Endodermal cell (in vitro differentiated cells): ENCODE measurements at regions not wholly inside any gene's neighbourhood (a gene's known extent, or its start where the extent isn't known, plus 50 kb on each side); places are given as distances from the start of the nearest gene placed in this dataset.
A peak's percentile ranks its signal among the peaks of the same experiment; 100 is the strongest.

Experiments used
- DNase-seq: peaks from one replicate; pipeline ENCODE4 v3.0.0-alpha.2; 2017
- H3K27ac ChIP-seq: 2 replicates; pipeline ENCODE4 v1.5.1; 2013; ENCODE audit warnings: mild to moderate bottlenecking, low read depth, low read length, moderate library complexity
- H3K27me3 ChIP-seq: 2 replicates; pipeline ENCODE4 v1.6.1; 2013; ENCODE audit warnings: mild to moderate bottlenecking, low read length, moderate library complexity; ENCODE audit not compliant: insufficient read depth, control insufficient read depth, poor library complexity, severe bottlenecking
- H3K36me3 ChIP-seq: 2 replicates; pipeline ENCODE4 v1.7.0; 2013; ENCODE audit warnings: mild to moderate bottlenecking, low read length, moderate library complexity; ENCODE audit not compliant: control insufficient read depth, insufficient read depth
- H3K4me1 ChIP-seq: one replicate; pipeline ENCODE4 v1.7.0; 2013; ENCODE audit warnings: low read length; ENCODE audit not compliant: control insufficient read depth, insufficient read depth
- H3K4me3 ChIP-seq: 2 replicates; pipeline ENCODE4 v1.5.1; 2013; ENCODE audit warnings: mild to moderate bottlenecking, low read length, moderate library complexity
- H3K9ac ChIP-seq: 2 replicates; pipeline ENCODE4 v1.6.1; 2013; ENCODE audit warnings: mild to moderate bottlenecking, low read length, moderate library complexity; ENCODE audit not compliant: poor library complexity, severe bottlenecking; ENCODE audit errors: extremely low read depth
- H3K9me3 ChIP-seq: 2 replicates; pipeline ENCODE4 v1.6.1; 2013; ENCODE audit warnings: mild to moderate bottlenecking, low read length, moderate library complexity; ENCODE audit not compliant: control insufficient read depth
- H3K27ac Mint-ChIP-seq: 2 replicates; pipeline ENCODE4 v1.8.0; 2020; ENCODE audit warnings: mixed read lengths
- H3K27me3 Mint-ChIP-seq: 2 replicates; pipeline ENCODE4 v1.8.0; 2021; ENCODE audit warnings: mild to moderate bottlenecking, mixed read lengths; ENCODE audit not compliant: insufficient read depth
- H3K36me3 Mint-ChIP-seq: 2 replicates; pipeline ENCODE4 v1.8.0; 2020; ENCODE audit warnings: low read depth, mixed read lengths
- H3K4me1 Mint-ChIP-seq: 2 replicates; pipeline ENCODE4 v1.8.0; 2020; ENCODE audit warnings: mixed read lengths
- H3K4me3 Mint-ChIP-seq: 2 replicates; pipeline ENCODE4 v1.8.0; 2020; ENCODE audit warnings: mild to moderate bottlenecking, moderate library complexity, mixed read lengths
- H3K9me3 Mint-ChIP-seq: 2 replicates; pipeline ENCODE4 v1.8.0; 2020; ENCODE audit warnings: mild to moderate bottlenecking, mixed read lengths
- CTCF ChIP-seq: fragments of 200-600 bp; sonication (generic); conservative IDR thresholded peaks from 2 replicates; pipeline ENCODE4 v1.5.0; 2021; ENCODE audit warnings: antibody characterized with exemption, mild to moderate bottlenecking
- WGBS, 2 experiments: methylation state at CpG; one replicate each; pipeline versions ENCODE4 v1.1.5 to v1.1.7; 2013; ENCODE audit warnings: missing lambda C conversion rate in 2 of 2, mixed read lengths in 1 of 2; ENCODE audit not compliant: insufficient coverage in 1 of 2, insufficient read length in 1 of 2; 5-methylcytosine and 5-hydroxymethylcytosine counted together

DNA sequence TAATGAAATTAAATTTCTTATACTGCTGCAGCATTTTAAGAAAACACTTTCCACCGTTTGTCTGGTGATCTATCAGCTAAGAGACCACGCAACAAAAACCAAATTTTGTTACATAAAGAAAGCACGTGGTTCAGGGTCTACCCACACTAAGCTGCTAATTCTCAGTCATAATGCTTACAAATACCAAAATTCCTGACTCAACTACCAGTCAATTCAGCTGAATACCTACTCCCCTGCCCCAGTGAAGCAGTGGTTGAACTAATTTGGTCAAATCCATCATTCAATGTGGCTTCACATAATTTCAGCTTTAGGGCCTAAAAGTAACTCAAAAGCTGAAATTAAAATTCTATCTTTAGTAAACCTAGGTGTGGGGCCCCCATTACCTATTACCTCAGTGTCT lies 468.6 kb upstream of the ARID1B start:
- Mint-ChIP-seq H3K27me3 (no peaks in the 10 kb centered on the region), H3K4me1 (peaks cover 8% of the 10 kb centered on the region), H3K9me3 (no peaks in the 10 kb centered on the region), H3K4me3 (no peak overlapping the region), H3K36me3 (no peaks in the 10 kb centered on the region), H3K27ac (no peak overlapping the region)
- Histone ChIP-seq H3K4me3 (no peak overlapping the region), H3K9ac (no peak overlapping the region), H3K27ac (no peak overlapping the region), H3K27me3 (no peaks in the 10 kb centered on the region), H3K9me3 (no peaks in the 10 kb centered on the region), H3K4me1 (no peaks in the 10 kb centered on the region), H3K36me3 (no peaks in the 10 kb centered on the region)
- TF ChIP-seq CTCF = no peak
- no peak for DNase-seq
- 83% methylated on average over 3 of the region's 3 CpGs for WGBS, 2 experiments

DNA sequence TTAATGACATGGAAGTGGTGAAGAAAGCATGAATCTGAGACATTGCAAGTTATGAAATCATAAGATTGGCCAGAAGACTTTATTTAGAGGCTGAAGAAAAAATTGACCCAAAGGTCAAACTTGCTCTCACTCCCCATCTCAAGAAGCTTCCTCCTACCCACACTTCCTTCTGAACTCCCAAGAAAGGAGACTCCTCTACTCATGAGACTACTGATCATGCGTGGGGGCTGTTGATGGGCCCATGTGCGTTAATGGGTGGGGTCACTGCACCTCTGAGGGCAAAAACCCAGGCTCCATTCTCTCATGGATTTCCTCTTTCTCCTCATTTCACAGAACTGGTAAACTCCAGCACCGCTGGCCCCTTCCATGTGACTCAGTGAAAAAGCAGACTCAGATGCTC lies 470.6 kb upstream of the ARID1B start:
- no peaks in the 10 kb centered on the region for H3K27me3 ChIP-seq
- Mint-ChIP-seq H3K9me3 (no peaks in the 10 kb centered on the region), H3K4me3 (no peak overlapping the region), H3K4me1 (peaks cover 8% of the 10 kb centered on the region), H3K27ac (no peak overlapping the region), H3K27me3 (no peaks in the 10 kb centered on the region), H3K36me3 (no peaks in the 10 kb centered on the region)
- no peak overlapping the region for H3K27ac ChIP-seq
- no peak for DNase-seq
- H3K9ac ChIP-seq = no peak overlapping the region
- TF ChIP-seq CTCF = no peak
- H3K4me1 ChIP-seq = no peaks in the 10 kb centered on the region
- no peaks in the 10 kb centered on the region for H3K36me3 ChIP-seq
- H3K4me3 ChIP-seq = no peak overlapping the region
- 83 to 98% methylated on average over 1 to 3 of the region's 3 CpGs for WGBS, 2 experiments
- no peaks in the 10 kb centered on the region for H3K9me3 ChIP-seq

GRCh38 chr6:156283091-156283490 lies 494.1 kb upstream of the ARID1B start:
- H3K27me3 ChIP-seq = no peaks in the 10 kb centered on the region
- no peaks in the 10 kb centered on the region for H3K27me3 Mint-ChIP-seq

More at GRCh38 chr6:156283091-156283490, 494.1 kb upstream of the ARID1B start:
- Histone ChIP-seq H3K9ac (no peak overlapping the region), H3K27ac (no peak overlapping the region), H3K4me1 (no peaks in the 10 kb centered on the region), H3K4me3 (no peak overlapping the region), H3K9me3 (peaks cover under 1% of the 10 kb centered on the region), H3K36me3 (no peaks in the 10 kb centered on the region)
- DNase-seq = no peak
- TF ChIP-seq CTCF = peak; percentile 45
- 100% methylated on average over 1 of the region's 1 CpG for WGBS, 2 experiments
- H3K36me3 Mint-ChIP-seq = no peaks in the 10 kb centered on the region
- H3K4me3 Mint-ChIP-seq = no peak overlapping the region
- no peak overlapping the region for H3K27ac Mint-ChIP-seq
- peaks cover under 1% of the 10 kb centered on the region for H3K9me3 Mint-ChIP-seq
- peaks cover 1% of the 10 kb centered on the region for H3K4me1 Mint-ChIP-seq
